ENCODE measurements at regions not wholly inside any gene's neighbourhood (a gene's known extent, or its start where the extent isn't known, plus 50 kb on each side); places are given as distances from the start of the nearest gene placed in this dataset.

DNA sequence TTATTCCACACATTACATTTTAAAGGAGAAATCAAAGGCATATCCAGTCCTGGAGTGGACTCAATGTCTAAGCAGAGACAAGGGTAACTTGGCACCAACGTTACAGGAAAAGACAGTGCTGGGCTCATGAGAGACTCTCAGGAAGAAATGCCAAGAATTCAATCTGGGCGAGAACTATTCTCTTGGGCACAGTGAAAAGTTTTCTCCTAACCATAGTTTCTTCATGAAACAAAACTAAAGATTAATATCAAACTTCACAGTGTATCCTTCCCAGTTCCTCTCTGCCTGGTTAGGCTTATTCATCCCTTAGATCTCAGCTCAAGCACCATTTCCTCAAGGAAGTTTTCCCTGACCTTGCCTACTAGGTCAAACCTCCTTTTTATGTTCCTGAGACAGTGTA is 109.4 kb upstream of the TLL1 start:
- Histone ChIP-seq H3K27me3 (ENCODE audit: control insufficient read depth in 1 of 2, insufficient read depth in 2 of 2, low read length in 2 of 2) (no peaks in the 10 kb centered on the region), H3K4me3 (replicated peaks in 1 of 3; ENCODE audit: insufficient read depth in 1 of 3, low read depth in 2 of 3, low read length in 3 of 3) (no peak overlapping the region), H4K20me1 (ENCODE audit: insufficient read depth, low read length) (no peaks in the 10 kb centered on the region), H3K9ac (ENCODE audit: insufficient read depth, low read depth, low read length) (no peak overlapping the region), H3K36me3 (replicated peaks in 1 of 2; ENCODE audit: control insufficient read depth in 1 of 2, insufficient read depth in 2 of 2, low read length in 2 of 2) (no peaks in the 10 kb centered on the region), H3K79me2 (ENCODE audit: insufficient read depth, low read length) (no peaks in the 10 kb centered on the region), H2AFZ (ENCODE audit: low read length) (no peak overlapping the region), H3K9me3 (ENCODE audit: low read length) (no peaks in the 10 kb centered on the region), H3K27ac (ENCODE audit: extremely low read length, insufficient read depth, low read length) (no peak overlapping the region), H3K4me1 (ENCODE audit: insufficient read depth, low read length) (no peaks in the 10 kb centered on the region), H3K4me2 (ENCODE audit: low read depth, low read length) (no peak overlapping the region)
- ATAC-seq, result no peak
- in situ Hi-C loops (cut with HindIII; ENCODE audit: extremely low pct_ligation_motif_present, low pct_unique_long_range_greater_than_20kb) (no loop called here), intact Hi-C loops (cut with micrococcal nuclease; ENCODE audit: unreplicated experiment) (no loop called here)
- ChIA-PET POLR2A (no interaction called here), CTCF (ENCODE audit: low intra/inter-chr PET ratio, low total read pairs) (no interaction called here)
- DNase-seq (ENCODE audit: low spot score), result no peak
- WGBS (ENCODE audit: low lambda C conversion rate), result 0% methylated on average over 2 of the region's 2 CpGs
- no peak for FAIRE-seq
- no TSS peak for BruUV-seq (replicated peaks)
- TF ChIP-seq, protein P1, sequence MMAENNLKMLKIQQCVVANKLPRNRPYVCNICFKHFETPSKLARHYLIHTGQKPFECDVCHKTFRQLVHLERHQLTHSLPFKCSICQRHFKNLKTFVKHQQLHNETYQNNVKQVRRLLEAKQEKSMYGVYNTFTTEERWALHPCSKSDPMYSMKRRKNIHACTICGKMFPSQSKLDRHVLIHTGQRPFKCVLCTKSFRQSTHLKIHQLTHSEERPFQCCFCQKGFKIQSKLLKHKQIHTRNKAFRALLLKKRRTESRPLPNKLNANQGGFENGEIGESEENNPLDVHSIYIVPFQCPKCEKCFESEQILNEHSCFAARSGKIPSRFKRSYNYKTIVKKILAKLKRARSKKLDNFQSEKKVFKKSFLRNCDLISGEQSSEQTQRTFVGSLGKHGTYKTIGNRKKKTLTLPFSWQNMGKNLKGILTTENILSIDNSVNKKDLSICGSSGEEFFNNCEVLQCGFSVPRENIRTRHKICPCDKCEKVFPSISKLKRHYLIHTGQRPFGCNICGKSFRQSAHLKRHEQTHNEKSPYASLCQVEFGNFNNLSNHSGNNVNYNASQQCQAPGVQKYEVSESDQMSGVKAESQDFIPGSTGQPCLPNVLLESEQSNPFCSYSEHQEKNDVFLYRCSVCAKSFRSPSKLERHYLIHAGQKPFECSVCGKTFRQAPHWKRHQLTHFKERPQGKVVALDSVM (CRISPR knock-in tag; IDR thresholded peaks at IDR 0.05), result no peak
- no peak for TF ChIP-seq ZNF780A (CRISPR knock-in tag; IDR thresholded peaks at IDR 0.05)
- TF ChIP-seq, protein P2, sequence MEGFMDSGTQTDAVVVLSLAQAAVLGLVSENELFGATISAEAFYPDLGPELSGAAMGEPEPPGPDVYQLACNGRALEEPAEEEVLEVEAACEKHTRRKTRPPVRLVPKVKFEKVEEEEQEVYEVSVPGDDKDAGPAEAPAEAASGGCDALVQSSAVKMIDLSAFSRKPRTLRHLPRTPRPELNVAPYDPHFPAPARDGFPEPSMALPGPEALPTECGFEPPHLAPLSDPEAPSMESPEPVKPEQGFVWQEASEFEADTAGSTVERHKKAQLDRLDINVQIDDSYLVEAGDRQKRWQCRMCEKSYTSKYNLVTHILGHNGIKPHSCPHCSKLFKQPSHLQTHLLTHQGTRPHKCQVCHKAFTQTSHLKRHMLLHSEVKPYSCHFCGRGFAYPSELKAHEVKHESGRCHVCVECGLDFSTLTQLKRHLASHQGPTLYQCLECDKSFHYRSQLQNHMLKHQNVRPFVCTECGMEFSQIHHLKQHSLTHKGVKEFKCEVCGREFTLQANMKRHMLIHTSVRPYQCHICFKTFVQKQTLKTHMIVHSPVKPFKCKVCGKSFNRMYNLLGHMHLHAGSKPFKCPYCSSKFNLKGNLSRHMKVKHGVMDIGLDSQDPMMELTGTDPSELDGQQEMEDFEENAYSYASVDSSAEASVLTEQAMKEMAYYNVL (CRISPR knock-in tag; IDR thresholded peaks at IDR 0.05; ENCODE audit: borderline replicate concordance), result no peak
- TF ChIP-seq, protein P3, sequence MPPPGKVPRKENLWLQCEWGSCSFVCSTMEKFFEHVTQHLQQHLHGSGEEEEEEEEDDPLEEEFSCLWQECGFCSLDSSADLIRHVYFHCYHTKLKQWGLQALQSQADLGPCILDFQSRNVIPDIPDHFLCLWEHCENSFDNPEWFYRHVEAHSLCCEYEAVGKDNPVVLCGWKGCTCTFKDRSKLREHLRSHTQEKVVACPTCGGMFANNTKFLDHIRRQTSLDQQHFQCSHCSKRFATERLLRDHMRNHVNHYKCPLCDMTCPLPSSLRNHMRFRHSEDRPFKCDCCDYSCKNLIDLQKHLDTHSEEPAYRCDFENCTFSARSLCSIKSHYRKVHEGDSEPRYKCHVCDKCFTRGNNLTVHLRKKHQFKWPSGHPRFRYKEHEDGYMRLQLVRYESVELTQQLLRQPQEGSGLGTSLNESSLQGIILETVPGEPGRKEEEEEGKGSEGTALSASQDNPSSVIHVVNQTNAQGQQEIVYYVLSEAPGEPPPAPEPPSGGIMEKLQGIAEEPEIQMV (CRISPR knock-in tag; IDR thresholded peaks at IDR 0.05; ENCODE audit: low read depth), result no peak
- TF ChIP-seq, protein P4, sequence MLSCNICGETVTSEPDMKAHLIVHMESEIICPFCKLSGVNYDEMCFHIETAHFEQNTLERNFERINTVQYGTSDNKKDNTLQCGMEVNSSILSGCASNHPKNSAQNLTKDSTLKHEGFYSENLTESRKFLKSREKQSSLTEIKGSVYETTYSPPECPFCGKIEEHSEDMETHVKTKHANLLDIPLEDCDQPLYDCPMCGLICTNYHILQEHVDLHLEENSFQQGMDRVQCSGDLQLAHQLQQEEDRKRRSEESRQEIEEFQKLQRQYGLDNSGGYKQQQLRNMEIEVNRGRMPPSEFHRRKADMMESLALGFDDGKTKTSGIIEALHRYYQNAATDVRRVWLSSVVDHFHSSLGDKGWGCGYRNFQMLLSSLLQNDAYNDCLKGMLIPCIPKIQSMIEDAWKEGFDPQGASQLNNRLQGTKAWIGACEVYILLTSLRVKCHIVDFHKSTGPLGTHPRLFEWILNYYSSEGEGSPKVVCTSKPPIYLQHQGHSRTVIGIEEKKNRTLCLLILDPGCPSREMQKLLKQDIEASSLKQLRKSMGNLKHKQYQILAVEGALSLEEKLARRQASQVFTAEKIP (CRISPR knock-in tag; IDR thresholded peaks at IDR 0.05; ENCODE audit: borderline replicate concordance), result no peak
- no peak for TF ChIP-seq ZNF274 (CRISPR knock-in tag; IDR thresholded peaks at IDR 0.05)
- TF ChIP-seq, protein P5, sequence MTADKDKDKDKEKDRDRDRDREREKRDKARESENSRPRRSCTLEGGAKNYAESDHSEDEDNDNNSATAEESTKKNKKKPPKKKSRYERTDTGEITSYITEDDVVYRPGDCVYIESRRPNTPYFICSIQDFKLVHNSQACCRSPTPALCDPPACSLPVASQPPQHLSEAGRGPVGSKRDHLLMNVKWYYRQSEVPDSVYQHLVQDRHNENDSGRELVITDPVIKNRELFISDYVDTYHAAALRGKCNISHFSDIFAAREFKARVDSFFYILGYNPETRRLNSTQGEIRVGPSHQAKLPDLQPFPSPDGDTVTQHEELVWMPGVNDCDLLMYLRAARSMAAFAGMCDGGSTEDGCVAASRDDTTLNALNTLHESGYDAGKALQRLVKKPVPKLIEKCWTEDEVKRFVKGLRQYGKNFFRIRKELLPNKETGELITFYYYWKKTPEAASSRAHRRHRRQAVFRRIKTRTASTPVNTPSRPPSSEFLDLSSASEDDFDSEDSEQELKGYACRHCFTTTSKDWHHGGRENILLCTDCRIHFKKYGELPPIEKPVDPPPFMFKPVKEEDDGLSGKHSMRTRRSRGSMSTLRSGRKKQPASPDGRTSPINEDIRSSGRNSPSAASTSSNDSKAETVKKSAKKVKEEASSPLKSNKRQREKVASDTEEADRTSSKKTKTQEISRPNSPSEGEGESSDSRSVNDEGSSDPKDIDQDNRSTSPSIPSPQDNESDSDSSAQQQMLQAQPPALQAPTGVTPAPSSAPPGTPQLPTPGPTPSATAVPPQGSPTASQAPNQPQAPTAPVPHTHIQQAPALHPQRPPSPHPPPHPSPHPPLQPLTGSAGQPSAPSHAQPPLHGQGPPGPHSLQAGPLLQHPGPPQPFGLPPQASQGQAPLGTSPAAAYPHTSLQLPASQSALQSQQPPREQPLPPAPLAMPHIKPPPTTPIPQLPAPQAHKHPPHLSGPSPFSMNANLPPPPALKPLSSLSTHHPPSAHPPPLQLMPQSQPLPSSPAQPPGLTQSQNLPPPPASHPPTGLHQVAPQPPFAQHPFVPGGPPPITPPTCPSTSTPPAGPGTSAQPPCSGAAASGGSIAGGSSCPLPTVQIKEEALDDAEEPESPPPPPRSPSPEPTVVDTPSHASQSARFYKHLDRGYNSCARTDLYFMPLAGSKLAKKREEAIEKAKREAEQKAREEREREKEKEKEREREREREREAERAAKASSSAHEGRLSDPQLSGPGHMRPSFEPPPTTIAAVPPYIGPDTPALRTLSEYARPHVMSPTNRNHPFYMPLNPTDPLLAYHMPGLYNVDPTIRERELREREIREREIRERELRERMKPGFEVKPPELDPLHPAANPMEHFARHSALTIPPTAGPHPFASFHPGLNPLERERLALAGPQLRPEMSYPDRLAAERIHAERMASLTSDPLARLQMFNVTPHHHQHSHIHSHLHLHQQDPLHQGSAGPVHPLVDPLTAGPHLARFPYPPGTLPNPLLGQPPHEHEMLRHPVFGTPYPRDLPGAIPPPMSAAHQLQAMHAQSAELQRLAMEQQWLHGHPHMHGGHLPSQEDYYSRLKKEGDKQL (CRISPR knock-in tag; IDR thresholded peaks at IDR 0.05; ENCODE audit: low read depth), result no peak
- TF ChIP-seq MYC (CRISPR knock-in tag; IDR thresholded peaks at IDR 0.05; ENCODE audit: borderline replicate concordance), result no peak
- TF ChIP-seq, protein P6, sequence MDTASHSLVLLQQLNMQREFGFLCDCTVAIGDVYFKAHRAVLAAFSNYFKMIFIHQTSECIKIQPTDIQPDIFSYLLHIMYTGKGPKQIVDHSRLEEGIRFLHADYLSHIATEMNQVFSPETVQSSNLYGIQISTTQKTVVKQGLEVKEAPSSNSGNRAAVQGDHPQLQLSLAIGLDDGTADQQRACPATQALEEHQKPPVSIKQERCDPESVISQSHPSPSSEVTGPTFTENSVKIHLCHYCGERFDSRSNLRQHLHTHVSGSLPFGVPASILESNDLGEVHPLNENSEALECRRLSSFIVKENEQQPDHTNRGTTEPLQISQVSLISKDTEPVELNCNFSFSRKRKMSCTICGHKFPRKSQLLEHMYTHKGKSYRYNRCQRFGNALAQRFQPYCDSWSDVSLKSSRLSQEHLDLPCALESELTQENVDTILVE (CRISPR knock-in tag; IDR thresholded peaks at IDR 0.05), result no peak
